ENCODE measurements at regions not wholly inside any gene's neighbourhood (a gene's known extent, or its start where the extent isn't known, plus 50 kb on each side); places are given as distances from the start of the nearest gene placed in this dataset.
"Not testable (repeated sequence)": the region's sequence is repeated elsewhere in the genome, so short reads cannot be mapped to it uniquely, and the experiment has no call there.

GRCh38 chr17:30667657-30668359 lies 156.7 kb downstream of the CRLF3 start:
- TF ChIP-seq CTCF (IDR thresholded peaks at IDR 0.05 in 8 of 11, conservative IDR thresholded peaks at IDR 0.05 in 3 of 11); POLR2A (IDR thresholded peaks at IDR 0.05): not testable (repeated sequence)
